Posterior vena cava (tissue), 2 donors: ENCODE measurements at regions not wholly inside any gene's neighbourhood (a gene's known extent, or its start where the extent isn't known, plus 50 kb on each side); places are given as distances from the start of the nearest gene placed in this dataset.

Source experiments
- DNase-seq: peaks from one replicate; pipeline ENCODE4 v3.0.0-alpha.2; 2020; ENCODE audit warnings: low spot score
- intact Hi-C, 2 donors: fragments of 100-400 bp; cut with DNase I; formaldehyde crosslinking; loops; one replicate each; pipeline versions ENCODE4 v1.14.1 to v1.14.2; 2022 to 2023
- donor health status: DM: yes; HTN: yes; CAD: no.
- donor health status: DM: yes; HTN: yes; CAD: no.

GRCh38 chrX:17939724-17940123 is 78.6 kb upstream of the RAI2 start:
- DNase-seq: no peak
- intact Hi-C loops: no loop called here

- intact Hi-C loops: no loop called here
- no peak for DNase-seq
Observed at GRCh38 chrX:17933856-17934255, 72.8 kb upstream of the RAI2 start.

- intact Hi-C loops: no loop called here
- no peak for DNase-seq
Observed at GRCh38 chrX:17932781-17933180, 71.7 kb upstream of the RAI2 start.

GRCh38 chrX:17931855-17932254 is 70.8 kb upstream of the RAI2 start:
- intact Hi-C loops: no loop called here
- no peak for DNase-seq

GRCh38 chrX:17930850-17931249 is 69.8 kb upstream of the RAI2 start:
- intact Hi-C loops: no loop called here

GRCh38 chrX:17923546-17923945 is 62.4 kb upstream of the RAI2 start:
- no peak for DNase-seq
- intact Hi-C loops: no loop called here

More at GRCh38 chrX:17930850-17931249, 69.8 kb upstream of the RAI2 start:
- no peak for DNase-seq

GRCh38 chrX:17922303-17922702 is 61.2 kb upstream of the RAI2 start:
- intact Hi-C loops: no loop called here
- DNase-seq: no peak

- no peak for DNase-seq
Observed at GRCh38 chrX:17919896-17920446, 58.9 kb upstream of the RAI2 start.

GRCh38 chrX:17917945-17918577 is 57.0 kb upstream of the RAI2 start:
- DNase-seq: no peak
- intact Hi-C loops: no loop called here

More at GRCh38 chrX:17919896-17920446, 58.9 kb upstream of the RAI2 start:
- intact Hi-C loops: no loop called here

GRCh38 chrX:17913801-17914200 is 52.7 kb upstream of the RAI2 start:
- no peak for DNase-seq
- intact Hi-C loops: no loop called here
